Liver (tissue), 8 donors: ENCODE measurements at regions not wholly inside any gene's neighbourhood (a gene's known extent, or its start where the extent isn't known, plus 50 kb on each side); places are given as distances from the start of the nearest gene placed in this dataset.

Experiments used
- DNase-seq: peaks from one replicate; pipeline ENCODE4 v3.0.0-alpha.2; 2017; ENCODE audit warnings: low spot score
- H3K27ac ChIP-seq, 2 donors: one replicate each; pipeline ENCODE4 v1.7.0; 2013; ENCODE audit warnings: inconsistent platforms in 2 of 2, low read length in 2 of 2, control low read depth in 1 of 2, low read depth in 1 of 2, mild to moderate bottlenecking in 1 of 2
- H3K27me3 ChIP-seq, 4 donors: one replicate each; pipeline versions ENCODE4 v1.6.1 to v1.7.0; 2013; ENCODE audit warnings: low read length in 3 of 4, inconsistent platforms in 1 of 4, mild to moderate bottlenecking in 1 of 4, moderate library complexity in 1 of 4; ENCODE audit not compliant: control insufficient read depth in 4 of 4, insufficient read depth in 4 of 4
- H3K36me3 ChIP-seq, 4 donors: one replicate each; pipeline versions ENCODE4 v1.6.1 to v1.7.0; 2013; ENCODE audit warnings: low read length in 3 of 4, mild to moderate bottlenecking in 3 of 4, low read depth in 1 of 4, moderate library complexity in 1 of 4; ENCODE audit not compliant: control insufficient read depth in 4 of 4, insufficient read depth in 3 of 4
- H3K4me1 ChIP-seq, 4 donors: one replicate each; pipeline versions ENCODE4 v1.6.1 to v1.7.0; 2013; ENCODE audit warnings: low read length in 3 of 4, mild to moderate bottlenecking in 3 of 4, moderate library complexity in 1 of 4; ENCODE audit not compliant: control insufficient read depth in 4 of 4, insufficient read depth in 4 of 4
- H3K4me3 ChIP-seq, 3 donors: one replicate each; pipeline versions ENCODE4 v1.6.1 to v1.7.0; 2013; ENCODE audit warnings: low read length in 3 of 3, control low read depth in 1 of 3, low read depth in 1 of 3, mild to moderate bottlenecking in 1 of 3
- H3K9ac ChIP-seq, 2 donors: one replicate each; pipeline ENCODE4 v1.7.0; 2013; ENCODE audit warnings: low read length in 2 of 2, mild to moderate bottlenecking in 2 of 2, moderate library complexity in 2 of 2, control low read depth in 1 of 2, low read depth in 1 of 2
- H3K9me3 ChIP-seq, 4 donors: one replicate each; pipeline versions ENCODE4 v1.6.1 to v1.7.0; 2013; ENCODE audit warnings: low read length in 3 of 4; ENCODE audit not compliant: control insufficient read depth in 4 of 4
- ATF3 ChIP-seq: IDR thresholded peaks from 2 replicates; pipeline ENCODE4 v1.6.1; 2016; ENCODE audit warnings: antibody characterized with exemption
- CTCF ChIP-seq: fragments of 150-350 bp; IDR thresholded peaks from 2 replicates; pipeline ENCODE4 v1.5.1; 2017; ENCODE audit warnings: improper control_type of control experiment, low read depth, low read length; ENCODE audit not compliant: missing input control
- EGR1 ChIP-seq, 2 donors: IDR thresholded peaks; 2 replicates each; pipeline ENCODE4 v1.6.1; 2016 to 2018; ENCODE audit warnings: antibody characterized with exemption in 2 of 2, low read depth in 2 of 2
- FOXA1 ChIP-seq: IDR thresholded peaks from 2 replicates; pipeline ENCODE4 v1.6.1; 2016; ENCODE audit warnings: antibody characterized with exemption
- FOXA2 ChIP-seq: IDR thresholded peaks from 2 replicates; pipeline ENCODE4 v1.6.1; 2016; ENCODE audit warnings: antibody characterized with exemption
- GABPA ChIP-seq, 2 donors: IDR thresholded peaks in 1 of 2; conservative IDR thresholded peaks in 1 of 2; 2 replicates each; pipeline ENCODE4 v1.6.1; 2016; ENCODE audit warnings: antibody characterized with exemption in 2 of 2, mild to moderate bottlenecking in 1 of 2, moderate library complexity in 1 of 2
- HNF4A ChIP-seq, 2 donors: conservative IDR thresholded peaks; 2 replicates each; pipeline ENCODE4 v1.6.1; 2016; ENCODE audit warnings: antibody characterized with exemption in 2 of 2, mild to moderate bottlenecking in 2 of 2
- HNF4G ChIP-seq: IDR thresholded peaks from 2 replicates; pipeline ENCODE4 v1.6.1; 2016; ENCODE audit warnings: antibody characterized with exemption
- JUND ChIP-seq, 2 donors: IDR thresholded peaks; 2 replicates each; pipeline ENCODE4 v1.6.1; 2016; ENCODE audit warnings: antibody characterized with exemption in 2 of 2
- MAX ChIP-seq: IDR thresholded peaks from 2 replicates; pipeline ENCODE4 v1.6.1; 2016; ENCODE audit warnings: antibody characterized with exemption
- NR2F2 ChIP-seq: IDR thresholded peaks from 2 replicates; pipeline ENCODE4 v1.6.1; 2016; ENCODE audit warnings: antibody characterized with exemption
- RAD21 ChIP-seq, 2 donors: IDR thresholded peaks; 2 replicates each; pipeline ENCODE4 v1.6.1; 2016; ENCODE audit warnings: antibody characterized with exemption in 2 of 2, mild to moderate bottlenecking in 2 of 2
- REST ChIP-seq: IDR thresholded peaks from 2 replicates; pipeline ENCODE4 v1.6.1; 2016; ENCODE audit warnings: antibody characterized with exemption, mild to moderate bottlenecking
- RXRA ChIP-seq, 2 donors: IDR thresholded peaks; 2 replicates each; pipeline ENCODE4 v1.6.1; 2017 to 2018; ENCODE audit warnings: antibody characterized with exemption in 2 of 2, mild to moderate bottlenecking in 1 of 2
- SP1 ChIP-seq: IDR thresholded peaks from 2 replicates; pipeline ENCODE4 v1.6.1; 2018; ENCODE audit warnings: antibody characterized with exemption, mild to moderate bottlenecking
- TAF1 ChIP-seq: conservative IDR thresholded peaks from 2 replicates; pipeline ENCODE4 v1.6.1; 2016; ENCODE audit warnings: antibody characterized with exemption, mild to moderate bottlenecking
- YY1 ChIP-seq: IDR thresholded peaks from 2 replicates; pipeline ENCODE4 v1.6.1; 2016; ENCODE audit warnings: antibody characterized with exemption, mild to moderate bottlenecking
- ZBTB33 ChIP-seq: IDR thresholded peaks from 2 replicates; pipeline ENCODE4 v1.6.1; 2016; ENCODE audit warnings: antibody characterized with exemption
- WGBS: extraction: QIAGEN DNeasy Blood & Tissue Kit; methylation state at CpG from one replicate; pipeline ENCODE4 v1.1.7; 2013; 5-methylcytosine and 5-hydroxymethylcytosine counted together
- donor health status: healthy.
- donor health status: healthy.
- donor health status: healthy.
- donor health status: healthy.
- donor health status: healthy.

GRCh38 chr9:31377358-31377757 lies 1007.1 kb upstream of the ACO1 start:
- 77% methylated on average over 4 of the region's 4 CpGs for WGBS
- Histone ChIP-seq H3K9ac (no peak overlapping the region), H3K27me3 (peaks cover 0 to 2% (median 0%) of the 10 kb centered on the region in 4 donors), H3K36me3 (no peaks in the 10 kb centered on the region), H3K4me1 (no peaks in the 10 kb centered on the region), H3K9me3 (no peaks in the 10 kb centered on the region), H3K4me3 (no peak overlapping the region), H3K27ac (no peak overlapping the region)
- DNase-seq: no peak
- TF ChIP-seq SP1 (no peak), ZBTB33 (no peak), FOXA1 (no peak), ATF3 (no peak), EGR1 (IDR thresholded peaks at IDR 0.05; ENCODE audit: low read depth in 2 of 2) (no peak), RAD21 (IDR thresholded peaks at IDR 0.05) (no peak), HNF4G (no peak), REST (no peak), RXRA (IDR thresholded peaks at IDR 0.05) (no peak)

GRCh38 chr9:31388660-31389059 lies 995.8 kb upstream of the ACO1 start:
- H3K4me1 ChIP-seq: no peaks in the 10 kb centered on the region
- H3K27ac ChIP-seq: no peak overlapping the region
- no peaks in the 10 kb centered on the region for H3K9me3 ChIP-seq
- TF ChIP-seq FOXA2: no peak
- TF ChIP-seq GABPA (IDR thresholded peaks at IDR 0.05 in 1 of 2, conservative IDR thresholded peaks at IDR 0.05 in 1 of 2): no peak
- no peak for TF ChIP-seq TAF1
- no peak for TF ChIP-seq ZBTB33
- TF ChIP-seq YY1: no peak
- TF ChIP-seq HNF4G: no peak
- no peak for TF ChIP-seq RXRA (IDR thresholded peaks at IDR 0.05)
- no peak for TF ChIP-seq REST
- no peak for TF ChIP-seq NR2F2
- no peak for TF ChIP-seq MAX
- no peak for TF ChIP-seq RAD21 (IDR thresholded peaks at IDR 0.05)
- TF ChIP-seq SP1: no peak
- TF ChIP-seq EGR1 (IDR thresholded peaks at IDR 0.05; ENCODE audit: low read depth in 2 of 2): no peak
- no peak for TF ChIP-seq HNF4A (conservative IDR thresholded peaks at IDR 0.05)
- no peak for TF ChIP-seq FOXA1
- no peak for TF ChIP-seq JUND (IDR thresholded peaks at IDR 0.05)
- no peak for TF ChIP-seq ATF3
- TF ChIP-seq CTCF: no peak
- DNase-seq: no peak
- no peak overlapping the region for H3K4me3 ChIP-seq
- 84% methylated on average over 1 of the region's 1 CpG for WGBS
- H3K36me3 ChIP-seq: no peaks in the 10 kb centered on the region
- no peak overlapping the region for H3K9ac ChIP-seq
- no peaks in the 10 kb centered on the region for H3K27me3 ChIP-seq
